ENCODE measurements at regions not wholly inside any gene's neighbourhood (a gene's known extent, or its start where the extent isn't known, plus 50 kb on each side); places are given as distances from the start of the nearest gene placed in this dataset.

- TF ChIP-seq REST (IDR thresholded peaks at IDR 0.05; ENCODE audit: low read depth) (no peak), POLR2AphosphoS5 (IDR thresholded peaks at IDR 0.05; ENCODE audit: low read depth, low read length) (no peak)
Measured at GRCh38 chr1:178659789-178660208, 65.2 kb upstream of the RALGPS2 start (continued).

- Histone ChIP-seq H3K36me3 (ENCODE audit: control insufficient read depth in 1 of 2, insufficient read depth in 2 of 2, low read length in 2 of 2) (no peaks in the 10 kb centered on the region), H3K9ac (ENCODE audit: low read length) (no peak overlapping the region), H3K9me2 (ENCODE audit: insufficient read depth) (no peaks in the 10 kb centered on the region), H3K4me3 (replicated peaks in 1 of 2; ENCODE audit: low read depth in 1 of 2, low read length in 2 of 2) (no peak overlapping the region), H3K9me3 (ENCODE audit: control insufficient read depth in 1 of 2, insufficient read depth in 1 of 2, low read depth in 1 of 2, low read length in 2 of 2) (no peaks in the 10 kb centered on the region), H3K4me2 (ENCODE audit: low read length) (no peak overlapping the region), H3K4me1 (ENCODE audit: control insufficient read depth in 1 of 2, insufficient read depth in 2 of 2, low read length in 2 of 2) (peaks cover 4 to 10% of the 10 kb centered on the region in 2 experiments; a peak in 3 of 4 replicates), H4K20me1 (ENCODE audit: insufficient read depth) (no peaks in the 10 kb centered on the region), H3K79me2 (ENCODE audit: insufficient read depth, low read length) (no peaks in the 10 kb centered on the region), H2AFZ (ENCODE audit: low read depth, low read length, poor library complexity, severe bottlenecking) (no peak overlapping the region), H3K27ac (ENCODE audit: low read depth, low read length) (no peak overlapping the region), H3K27me3 (ENCODE audit: insufficient read depth, low read length) (no peaks in the 10 kb centered on the region)
- intact Hi-C loops (cut with micrococcal nuclease) = no loop called here
- RAD21 ChIA-PET (ENCODE audit: low non-redundant PET in 1 of 2, low total read pairs in 2 of 2, uncharacterized antibody in 2 of 2, unreplicated experiment in 2 of 2) = no interaction called here
- TF ChIP-seq SIN3A (IDR thresholded peaks at IDR 0.05; ENCODE audit: low read depth) (no peak), ATF3 (IDR thresholded peaks at IDR 0.05) (no peak), ELF1 (IDR thresholded peaks at IDR 0.05; ENCODE audit: borderline replicate concordance, low read depth) (no peak), JUND (IDR thresholded peaks at IDR 0.05) (no peak), MAX (IDR thresholded peaks at IDR 0.05) (no peak), ZNF274 (IDR thresholded peaks at IDR 0.05; ENCODE audit: low read depth, low read length) (no peak), SRF (IDR thresholded peaks at IDR 0.05; ENCODE audit: low read depth) (no peak), EGR1 (IDR thresholded peaks at IDR 0.05; ENCODE audit: low read depth) (no peak), ZBTB33 (IDR thresholded peaks at IDR 0.05; ENCODE audit: extremely low read depth, insufficient replicate concordance, low read length) (no peak), EZH2phosphoT487 (IDR thresholded peaks at IDR 0.05; ENCODE audit: borderline replicate concordance) (no peak), RAD21 (IDR thresholded peaks at IDR 0.05; ENCODE audit: low read depth) (no peak)
- no TSS peak for BruUV-seq (replicated peaks)
- ATAC-seq (no peak), DNase-seq (ENCODE audit: low read depth, low spot score) (no peak)
- POLR2A ChIA-PET = no interaction called here
- CTCF ChIA-PET = no interaction called here
Measured at GRCh38 chr1:178660461-178660860, 64.6 kb upstream of the RALGPS2 start.
